Thoracic aorta (tissue), 2 donors: ENCODE measurements at regions not wholly inside any gene's neighbourhood (a gene's known extent, or its start where the extent isn't known, plus 50 kb on each side); places are given as distances from the start of the nearest gene placed in this dataset.

Experiments
- ATAC-seq: fragments of 150-250 bp; one replicate; pipeline ENCODE4 v1.8.0; 2017; ENCODE audit warnings: low read depth; ENCODE audit not compliant: insufficient number of reproducible peaks, low FRiP score
- DNase-seq: peaks from one replicate; pipeline ENCODE4 v3.0.0-alpha.2; 2020; ENCODE audit warnings: low spot score
- H3K27ac ChIP-seq, 2 donors: fragments of 200-600 bp; sonication (generic); 1 replicate in 1 of 2; 2 replicates in 1 of 2; pipeline ENCODE4 v1.5.1; 2016; ENCODE audit warnings: mild to moderate bottlenecking in 2 of 2, moderate library complexity in 2 of 2
- H3K27me3 ChIP-seq: fragments of 200-600 bp; sonication (generic); replicated peaks from 2 replicates; pipeline ENCODE4 v1.6.0; 2016; ENCODE audit warnings: mild to moderate bottlenecking; ENCODE audit not compliant: insufficient read depth
- H3K36me3 ChIP-seq: fragments of 200-600 bp; sonication (generic); one replicate; pipeline ENCODE4 v1.5.1; 2016
- H3K4me1 ChIP-seq, 2 donors: fragments of 200-600 bp; sonication (generic); 1 replicate in 1 of 2; 2 replicates in 1 of 2; pipeline versions ENCODE4 v1.5.1 to v1.6.0; 2016; ENCODE audit warnings: low read depth in 2 of 2, mild to moderate bottlenecking in 1 of 2; ENCODE audit not compliant: control insufficient read depth in 1 of 2
- H3K4me3 ChIP-seq: fragments of 200-600 bp; sonication (generic); 2 replicates; pipeline ENCODE4 v1.5.1; 2016; ENCODE audit warnings: mild to moderate bottlenecking
- H3K9me3 ChIP-seq: fragments of 200-600 bp; sonication (generic); 2 replicates; pipeline ENCODE4 v1.5.1; 2016
- CTCF ChIP-seq: fragments of 200-600 bp; sonication (generic); IDR thresholded peaks from one replicate; pipeline ENCODE4 v1.5.1; 2019; ENCODE audit warnings: antibody characterized with exemption

GRCh38 chr18:68472701-68473295, 242.1 kb downstream of the TMX3 start:
- no peak for TF ChIP-seq CTCF
- Histone ChIP-seq H3K4me3 (no peak overlapping the region), H3K27ac (no peak overlapping the region), H3K9me3 (no peaks in the 10 kb centered on the region), H3K27me3 (no peaks in the 10 kb centered on the region), H3K36me3 (no peaks in the 10 kb centered on the region), H3K4me1 (peaks cover 0 to 15% of the 10 kb centered on the region in 2 donors)
- no peak for DNase-seq
- ATAC-seq: no peak

- no peak for DNase-seq
- Histone ChIP-seq H3K4me1 (peaks cover 0 to 15% of the 10 kb centered on the region in 2 donors), H3K27ac (no peak overlapping the region), H3K36me3 (no peaks in the 10 kb centered on the region), H3K4me3 (no peak overlapping the region), H3K9me3 (no peaks in the 10 kb centered on the region), H3K27me3 (no peaks in the 10 kb centered on the region)
- TF ChIP-seq CTCF: no peak
- no peak for ATAC-seq
These were observed 245.8 kb downstream of the TMX3 start for GRCh38 chr18:68469049-68469625.

GRCh38 chr18:68467957-68468356, 247.0 kb downstream of the TMX3 start:
- Histone ChIP-seq H3K36me3 (no peaks in the 10 kb centered on the region), H3K27me3 (no peaks in the 10 kb centered on the region), H3K4me3 (no peak overlapping the region), H3K4me1 (peaks cover 0 to 15% of the 10 kb centered on the region in 2 donors), H3K9me3 (no peaks in the 10 kb centered on the region), H3K27ac (no peak overlapping the region)
- DNase-seq (no peak), ATAC-seq (no peak)
- no peak for TF ChIP-seq CTCF

GRCh38 chr18:68467329-68467728, 247.6 kb downstream of the TMX3 start:
- no peak for TF ChIP-seq CTCF
- no peaks in the 10 kb centered on the region for H3K36me3 ChIP-seq
- no peak overlapping the region for H3K27ac ChIP-seq
- ATAC-seq (no peak), DNase-seq (no peak)
- peaks cover 0 to 15% of the 10 kb centered on the region in 2 donors for H3K4me1 ChIP-seq
- no peaks in the 10 kb centered on the region for H3K27me3 ChIP-seq
- no peak overlapping the region for H3K4me3 ChIP-seq
- no peaks in the 10 kb centered on the region for H3K9me3 ChIP-seq

- H3K4me1 ChIP-seq: peaks cover 0 to 15% of the 10 kb centered on the region in 2 donors
- ATAC-seq (no peak), DNase-seq (no peak)
- H3K4me3 ChIP-seq: no peak overlapping the region
- no peaks in the 10 kb centered on the region for H3K9me3 ChIP-seq
- no peak overlapping the region for H3K27ac ChIP-seq
- H3K36me3 ChIP-seq: no peaks in the 10 kb centered on the region
- no peak for TF ChIP-seq CTCF
- H3K27me3 ChIP-seq: no peaks in the 10 kb centered on the region
These were observed 248.2 kb downstream of the TMX3 start for GRCh38 chr18:68466672-68467071.
